HCT116 (cell line): ENCODE measurements at regions not wholly inside any gene's neighbourhood (a gene's known extent, or its start where the extent isn't known, plus 50 kb on each side); places are given as distances from the start of the nearest gene placed in this dataset.

Experiments
- ATAC-seq: fragments of 200-7000 bp; cut with Tn5 transposase; 2 replicates; pipeline ENCODE4 v1.9.1; 2020; ENCODE audit warnings: mild to moderate bottlenecking, moderate library complexity
- BruUV-seq: library from RNA; stranded (reverse); fragments of 400-500 nt; replicated peaks from 2 replicates; lab custom pipeline; 2021; lab: Mats Ljungman, UMichigan
- CTCF ChIA-PET: fragments of 300-600 bp; sonication (Branson Sonifier 250); formaldehyde crosslinking; loops from one replicate; lab custom pipeline; 2021; ENCODE audit warnings: antibody characterized with exemption; lab: Charles Lee
- POLR2A ChIA-PET: fragments of 300-600, 350-600 bp; sonication (Branson Sonifier 250); formaldehyde crosslinking; loops from one replicate; lab custom pipeline; 2021; ENCODE audit warnings: antibody characterized with exemption; lab: Charles Lee
- RAD21 ChIA-PET, 2 experiments: fragments of 300-600 bp; sonication (Branson Sonifier 250); formaldehyde crosslinking; loops; one replicate each; lab custom pipeline; 2023; ENCODE audit warnings: low total read pairs in 2 of 2; ENCODE audit not compliant: uncharacterized antibody in 2 of 2, unreplicated experiment in 2 of 2, low non-redundant PET in 1 of 2; lab: Charles Lee
- DNase-seq: peaks from one replicate; pipeline ENCODE4 v3.0.0-alpha.2; 2010; ENCODE audit warnings: low read depth, low spot score
- H2AFZ ChIP-seq: fragments of 200-600 bp; shearing (Covaris generic), sonication (generic); 2 replicates; pipeline ENCODE4 v1.6.1; 2017; ENCODE audit warnings: low read depth, mixed run types, mixed read lengths, antibody characterized with exemption, low read length; ENCODE audit not compliant: poor library complexity, severe bottlenecking
- H3K27ac ChIP-seq: 2 replicates; pipeline ENCODE4 v1.5.1; 2012; ENCODE audit warnings: low read depth, low read length
- H3K27me3 ChIP-seq: fragments of 200-600 bp; sonication (generic); 2 replicates; pipeline ENCODE4 v1.6.1; 2016; ENCODE audit warnings: mixed run types, low read length, mixed read lengths; ENCODE audit not compliant: insufficient read depth
- H3K36me3 ChIP-seq, 2 experiments: fragments of 200-500 bp in 1 of 2; fragments of 200-600 bp in 1 of 2; sonication (Bioruptor generic) in 1 of 2; sonication (generic) in 1 of 2; 2 replicates each; pipeline versions ENCODE4 v1.5.1 to v1.6.1; 2014 to 2016; ENCODE audit warnings: low read length in 2 of 2, inconsistent platforms in 1 of 2, mixed read lengths in 1 of 2, mixed run types in 1 of 2; ENCODE audit not compliant: insufficient read depth in 2 of 2, control insufficient read depth in 1 of 2
- H3K4me1 ChIP-seq, 2 experiments: fragments of 200-600 bp in 1 of 2; sonication (generic) in 1 of 2; 2 replicates each; pipeline versions ENCODE4 v1.5.1 to v1.6.1; 2012 to 2017; ENCODE audit warnings: low read length in 2 of 2, inconsistent platforms in 1 of 2, mild to moderate bottlenecking in 1 of 2, mixed read lengths in 1 of 2, mixed run types in 1 of 2, moderate library complexity in 1 of 2; ENCODE audit not compliant: insufficient read depth in 2 of 2, control insufficient read depth in 1 of 2
- H3K4me2 ChIP-seq: fragments of 200-600 bp; sonication (generic); 2 replicates; pipeline ENCODE4 v1.6.1; 2017; ENCODE audit warnings: mixed run types, low read length, mixed read lengths
- H3K4me3 ChIP-seq, 2 experiments: fragments of 200-600 bp in 1 of 2; sonication (generic) in 1 of 2; replicated peaks in 1 of 2; 2 replicates each; pipeline ENCODE4 v1.5.1; 2011 to 2016; ENCODE audit warnings: low read length in 2 of 2, control low read depth in 1 of 2, low read depth in 1 of 2, mild to moderate bottlenecking in 1 of 2, mixed read lengths in 1 of 2, mixed run types in 1 of 2
- H3K79me2 ChIP-seq: fragments of 200-600 bp; sonication (generic); 2 replicates; pipeline ENCODE4 v1.6.1; 2017; ENCODE audit warnings: mild to moderate bottlenecking, mixed run types, low read length, moderate library complexity, mixed read lengths; ENCODE audit not compliant: insufficient read depth
- H3K9ac ChIP-seq: fragments of 200-600 bp; sonication (generic); 2 replicates; pipeline ENCODE4 v1.6.1; 2016; ENCODE audit warnings: low read length, mixed read lengths
- H3K9me2 ChIP-seq: fragments of 200-600 bp; sonication (generic), shearing (Covaris generic); 2 replicates; pipeline ENCODE4 v1.6.1; 2017; ENCODE audit warnings: mixed run types, mild to moderate bottlenecking, moderate library complexity; ENCODE audit not compliant: insufficient read depth
- H3K9me3 ChIP-seq, 2 experiments: fragments of 200-500 bp in 1 of 2; fragments of 200-600 bp in 1 of 2; sonication (Bioruptor generic) in 1 of 2; sonication (generic) in 1 of 2; 2 replicates each; pipeline ENCODE4 v1.6.1; 2014 to 2017; ENCODE audit warnings: low read length in 2 of 2, mixed read lengths in 2 of 2, inconsistent platforms in 1 of 2, low read depth in 1 of 2, mild to moderate bottlenecking in 1 of 2, mixed run types in 1 of 2, moderate library complexity in 1 of 2; ENCODE audit not compliant: control insufficient read depth in 1 of 2, insufficient read depth in 1 of 2
- H4K20me1 ChIP-seq: fragments of 200-600 bp; sonication (generic), shearing (Covaris generic); 2 replicates; pipeline ENCODE4 v1.6.1; 2017; ENCODE audit warnings: mixed run types, mild to moderate bottlenecking, moderate library complexity; ENCODE audit not compliant: insufficient read depth
- CBX3 ChIP-seq: IDR thresholded peaks from 2 replicates; pipeline ENCODE4 v1.6.1; 2012; ENCODE audit warnings: low read depth
- CEBPB ChIP-seq: IDR thresholded peaks from 2 replicates; pipeline ENCODE4 v1.6.1; 2012; ENCODE audit warnings: low read depth
- ELF1 ChIP-seq: IDR thresholded peaks from 2 replicates; pipeline ENCODE4 v1.6.1; 2012; ENCODE audit warnings: low read depth, borderline replicate concordance
- FOSL1 ChIP-seq: IDR thresholded peaks from 2 replicates; pipeline ENCODE4 v1.6.1; 2012; ENCODE audit warnings: low read depth
- YY1 ChIP-seq: IDR thresholded peaks from 2 replicates; pipeline ENCODE4 v1.6.1; 2011; ENCODE audit warnings: low read length, low read depth, moderate library complexity, mild to moderate bottlenecking; ENCODE audit not compliant: insufficient replicate concordance; ENCODE audit errors: extremely low read depth
- ZFX ChIP-seq: fragments of 450-650 bp; IDR thresholded peaks from 2 replicates; pipeline ENCODE4 v1.6.1; 2017
- ZNF274 ChIP-seq: fragments of 200-500 bp; sonication (Bioruptor generic); IDR thresholded peaks from 2 replicates; pipeline ENCODE4 v1.6.1; 2014; ENCODE audit warnings: mild to moderate bottlenecking, low read depth, low read length, inconsistent platforms
- intact Hi-C: fragments of 100-400 bp; cut with micrococcal nuclease; formaldehyde crosslinking; loops from 2 replicates; pipeline ENCODE4 v1.10.0; 2022
- TF ChIP-seq, protein P1 (sequence below): IDR thresholded peaks from 2 replicates; pipeline ENCODE4 v1.6.1; 2012
- TF ChIP-seq, protein P2 (sequence below): IDR thresholded peaks from 2 replicates; pipeline ENCODE4 v1.6.1; 2012; ENCODE audit warnings: low read depth

DNA sequence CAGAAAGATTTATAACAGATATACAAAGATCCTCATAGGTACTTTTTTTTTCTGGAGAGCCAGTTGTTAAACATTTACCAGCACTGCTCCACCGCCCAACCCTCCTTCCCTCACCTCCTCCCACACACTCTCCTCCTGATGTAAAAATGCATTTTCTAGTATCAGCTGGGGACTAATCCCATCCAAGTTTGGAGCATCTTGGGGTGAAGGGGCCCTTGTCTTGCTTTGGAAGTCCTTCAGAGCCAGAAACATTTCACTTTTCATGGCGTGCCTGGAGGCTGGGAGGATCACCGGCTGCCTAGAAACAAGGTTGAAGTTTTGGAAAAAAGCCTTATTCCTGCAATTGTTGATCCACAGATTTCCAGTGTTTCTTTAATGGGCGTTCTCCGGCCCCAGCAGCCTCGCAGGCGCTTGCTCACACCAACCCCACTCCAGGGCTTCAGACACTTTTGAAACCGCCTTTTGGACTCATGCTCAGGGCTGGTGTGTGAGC is 165.1 kb upstream of the AFDN start (continued):
- no peak for TF ChIP-seq ELF1
- TF ChIP-seq, protein P1, sequence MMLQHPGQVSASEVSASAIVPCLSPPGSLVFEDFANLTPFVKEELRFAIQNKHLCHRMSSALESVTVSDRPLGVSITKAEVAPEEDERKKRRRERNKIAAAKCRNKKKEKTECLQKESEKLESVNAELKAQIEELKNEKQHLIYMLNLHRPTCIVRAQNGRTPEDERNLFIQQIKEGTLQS = no peak
- TF ChIP-seq, protein P2, sequence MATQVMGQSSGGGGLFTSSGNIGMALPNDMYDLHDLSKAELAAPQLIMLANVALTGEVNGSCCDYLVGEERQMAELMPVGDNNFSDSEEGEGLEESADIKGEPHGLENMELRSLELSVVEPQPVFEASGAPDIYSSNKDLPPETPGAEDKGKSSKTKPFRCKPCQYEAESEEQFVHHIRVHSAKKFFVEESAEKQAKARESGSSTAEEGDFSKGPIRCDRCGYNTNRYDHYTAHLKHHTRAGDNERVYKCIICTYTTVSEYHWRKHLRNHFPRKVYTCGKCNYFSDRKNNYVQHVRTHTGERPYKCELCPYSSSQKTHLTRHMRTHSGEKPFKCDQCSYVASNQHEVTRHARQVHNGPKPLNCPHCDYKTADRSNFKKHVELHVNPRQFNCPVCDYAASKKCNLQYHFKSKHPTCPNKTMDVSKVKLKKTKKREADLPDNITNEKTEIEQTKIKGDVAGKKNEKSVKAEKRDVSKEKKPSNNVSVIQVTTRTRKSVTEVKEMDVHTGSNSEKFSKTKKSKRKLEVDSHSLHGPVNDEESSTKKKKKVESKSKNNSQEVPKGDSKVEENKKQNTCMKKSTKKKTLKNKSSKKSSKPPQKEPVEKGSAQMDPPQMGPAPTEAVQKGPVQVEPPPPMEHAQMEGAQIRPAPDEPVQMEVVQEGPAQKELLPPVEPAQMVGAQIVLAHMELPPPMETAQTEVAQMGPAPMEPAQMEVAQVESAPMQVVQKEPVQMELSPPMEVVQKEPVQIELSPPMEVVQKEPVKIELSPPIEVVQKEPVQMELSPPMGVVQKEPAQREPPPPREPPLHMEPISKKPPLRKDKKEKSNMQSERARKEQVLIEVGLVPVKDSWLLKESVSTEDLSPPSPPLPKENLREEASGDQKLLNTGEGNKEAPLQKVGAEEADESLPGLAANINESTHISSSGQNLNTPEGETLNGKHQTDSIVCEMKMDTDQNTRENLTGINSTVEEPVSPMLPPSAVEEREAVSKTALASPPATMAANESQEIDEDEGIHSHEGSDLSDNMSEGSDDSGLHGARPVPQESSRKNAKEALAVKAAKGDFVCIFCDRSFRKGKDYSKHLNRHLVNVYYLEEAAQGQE = no peak
- TF ChIP-seq FOSL1 = no peak
- TF ChIP-seq YY1 = no peak
- TF ChIP-seq ZNF274 = no peak
- no peak for TF ChIP-seq CEBPB

DNA sequence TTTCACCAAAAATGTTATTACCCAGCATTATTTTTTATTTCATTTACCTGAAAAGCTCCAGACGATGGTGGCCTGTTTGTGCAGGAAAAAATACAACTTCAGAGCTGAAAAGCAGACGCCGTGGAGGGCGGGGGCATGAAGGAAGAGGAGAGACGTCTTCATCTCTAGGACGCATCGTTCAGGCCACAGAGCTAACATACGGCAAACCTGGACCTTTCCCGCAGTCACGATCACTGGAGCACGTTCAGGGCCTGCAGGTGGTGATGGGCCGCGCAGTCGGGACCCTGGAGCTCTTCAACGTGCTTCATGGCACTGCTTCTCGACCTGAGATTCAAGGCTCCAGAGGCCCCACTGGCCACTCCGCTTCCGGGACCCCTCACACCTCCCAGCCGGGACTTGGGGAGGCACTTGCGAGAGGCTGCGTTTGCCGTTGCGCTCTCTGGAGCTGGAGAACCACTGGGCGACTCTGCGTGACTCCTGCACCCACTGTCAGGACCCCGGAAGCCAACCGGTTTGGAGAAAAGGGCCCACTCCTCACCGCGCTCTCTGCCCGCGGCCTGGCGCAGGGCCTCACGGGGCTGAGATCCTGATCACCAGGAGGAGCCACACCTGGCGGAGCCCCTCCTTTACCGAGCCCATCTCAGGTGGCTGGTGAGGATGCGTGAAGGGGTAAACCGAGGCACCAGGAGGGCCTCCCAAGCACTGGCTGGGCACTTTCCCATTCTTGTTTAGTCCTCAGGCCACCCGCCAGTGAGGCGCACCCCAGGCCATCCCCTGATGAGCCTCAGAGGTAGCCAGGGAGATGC is 164.4 kb upstream of the AFDN start:
- DNase-seq = no peak
- Histone ChIP-seq H3K27ac (no peak overlapping the region), H3K9ac (no peak overlapping the region), H3K27me3 (no peaks in the 10 kb centered on the region), H3K36me3 (no peaks in the 10 kb centered on the region), H3K4me3 (no peak overlapping the region), H3K4me1 (no peaks in the 10 kb centered on the region), H3K4me2 (no peak overlapping the region), H3K9me2 (no peaks in the 10 kb centered on the region), H4K20me1 (no peaks in the 10 kb centered on the region), H3K9me3 (no peaks in the 10 kb centered on the region), H3K79me2 (no peaks in the 10 kb centered on the region), H2AFZ (no peak overlapping the region)
- ChIA-PET CTCF (no interaction called here), RAD21 (no interaction called here), POLR2A (no interaction called here)
- BruUV-seq = no TSS peak
- intact Hi-C loops = no loop called here
- ATAC-seq = no peak
- TF ChIP-seq CBX3 = no peak
- no peak for TF ChIP-seq ZFX
